GM21390 (cell line): ENCODE measurements at regions not wholly inside any gene's neighbourhood (a gene's known extent, or its start where the extent isn't known, plus 50 kb on each side); places are given as distances from the start of the nearest gene placed in this dataset.
"Not testable (repeated sequence)": the region's sequence is repeated elsewhere in the genome, so short reads cannot be mapped to it uniquely, and the experiment has no call there.

Source experiments
- ATAC-seq: cut with Tn5 transposase; IDR thresholded peaks from one replicate; pipeline ENCODE4 v1.9.1; 2021; ENCODE audit not compliant: unreplicated experiment

DNA sequence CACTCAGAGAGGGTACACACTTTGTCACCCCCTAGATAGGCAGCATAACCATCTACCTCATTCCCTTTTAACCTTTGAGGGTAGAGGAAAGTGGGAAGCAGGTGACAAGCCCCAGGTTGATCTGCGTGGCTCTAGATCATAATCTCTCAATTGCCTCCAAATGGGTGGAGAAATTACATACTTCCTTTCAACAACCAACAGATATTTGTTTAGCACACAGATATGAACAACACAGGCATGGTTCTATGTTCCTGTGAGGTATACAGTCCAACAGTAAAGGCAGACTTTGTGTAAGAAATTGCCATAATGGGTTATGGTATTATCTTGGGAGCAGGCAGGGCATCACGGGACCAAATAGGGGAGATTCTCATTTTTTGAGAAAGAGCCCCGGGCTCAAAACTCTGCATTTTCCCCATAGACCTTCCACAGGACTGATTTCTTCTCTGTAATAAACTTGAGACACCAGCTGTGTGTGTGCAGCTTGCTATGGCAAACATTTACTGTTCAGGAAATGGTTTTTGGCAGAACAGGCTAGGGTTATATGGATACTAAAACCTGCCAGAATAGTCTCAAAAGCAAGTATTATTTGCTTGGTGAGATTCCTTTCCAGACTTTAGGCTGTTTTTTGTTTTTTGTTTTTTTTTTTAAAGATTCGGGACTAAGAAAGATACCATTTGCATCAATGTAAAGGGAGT is 126.2 kb downstream of the CD164 start:
- ATAC-seq, result no peak

DNA sequence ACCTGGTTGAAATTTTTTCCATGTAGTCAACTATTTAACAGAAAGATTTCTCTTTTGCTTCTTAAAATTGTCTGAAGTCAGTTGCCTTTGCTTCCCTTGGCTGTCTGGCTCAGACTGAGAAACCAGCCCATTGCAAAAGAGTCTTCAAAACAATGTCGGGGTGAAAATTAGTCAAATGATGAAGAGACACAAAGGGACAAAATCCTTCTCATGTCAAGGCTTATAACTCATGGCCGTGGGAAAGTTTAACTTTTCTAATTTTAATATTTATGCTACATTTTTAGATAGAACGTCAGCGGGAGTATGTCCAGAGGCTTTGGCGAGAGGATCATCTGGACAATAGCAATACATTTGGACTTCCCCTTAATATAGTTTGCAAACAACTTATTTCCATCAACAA is 127.2 kb downstream of the CD164 start:
- no peak for ATAC-seq

DNA sequence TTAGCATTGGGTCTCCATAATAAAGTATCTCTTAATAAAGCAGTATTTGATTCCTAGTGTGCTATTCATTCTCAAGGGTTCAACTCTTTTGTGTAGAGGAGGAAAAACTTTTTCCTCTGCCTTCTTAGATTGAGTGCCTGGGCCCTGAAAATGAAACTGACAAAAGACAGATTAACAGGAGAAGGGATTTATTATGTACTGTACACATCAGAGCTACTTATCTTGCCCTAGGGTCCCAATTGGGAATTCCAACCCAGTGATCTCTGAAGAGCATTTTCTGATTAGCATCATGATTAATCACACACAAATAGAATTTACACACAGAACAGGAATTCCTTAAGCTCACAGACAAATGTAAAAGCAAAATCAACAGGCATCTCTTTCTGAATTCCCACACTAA is 128.9 kb downstream of the CD164 start:
- ATAC-seq, result no peak

DNA sequence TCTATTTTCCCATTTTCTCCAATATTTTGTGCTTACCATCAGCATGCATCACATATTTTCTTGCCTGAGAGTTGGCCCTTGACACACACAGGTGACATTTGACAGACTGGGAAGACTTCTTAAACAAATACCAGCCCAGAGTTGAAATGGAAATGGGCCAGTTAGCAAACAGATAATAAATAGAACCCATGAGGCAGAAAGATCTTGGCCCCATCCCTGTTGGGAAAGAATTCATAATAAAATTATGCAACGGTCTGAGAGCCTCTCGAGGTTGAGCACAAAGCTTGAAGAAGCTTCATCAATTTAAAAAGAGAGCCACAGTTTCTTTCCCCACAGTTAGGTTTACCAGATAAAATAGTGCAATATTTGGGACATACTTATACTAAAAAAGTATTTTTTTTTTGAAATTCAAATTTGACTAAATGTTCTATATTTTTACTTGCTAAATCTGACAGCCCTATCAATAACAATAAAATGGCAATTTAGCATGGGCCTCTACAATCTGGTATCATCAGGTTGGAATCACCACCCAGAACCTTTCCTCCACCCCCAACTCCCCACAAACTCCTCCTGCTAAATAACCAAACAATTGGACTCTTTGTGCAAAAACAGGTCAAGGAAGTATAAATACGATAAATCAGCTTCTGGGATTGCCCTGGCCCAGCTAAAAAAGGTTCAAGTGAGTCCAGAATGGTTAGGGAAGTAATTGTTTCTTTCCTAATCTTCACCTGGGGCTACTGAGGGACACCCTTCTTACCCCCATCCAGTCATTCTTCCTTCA is 129.8 kb downstream of the CD164 start:
- no peak for ATAC-seq

DNA sequence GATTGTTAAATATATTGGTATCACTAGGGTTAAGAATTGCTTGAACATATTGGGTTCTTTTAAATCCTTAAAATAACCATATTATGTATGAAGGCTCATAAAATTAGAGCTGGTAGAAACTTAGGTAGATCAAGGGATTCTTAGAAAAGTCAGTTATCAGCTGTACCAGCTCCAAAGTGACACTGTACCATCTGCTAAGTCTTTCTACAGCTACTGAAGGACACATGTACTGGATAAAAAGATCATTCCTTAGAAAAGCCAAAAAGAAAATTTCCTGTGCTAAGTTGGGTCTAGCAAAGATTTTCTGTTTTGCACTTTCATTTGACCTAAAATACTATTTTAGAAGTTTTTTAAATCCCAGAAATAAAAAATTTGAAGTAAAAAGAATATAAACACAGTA is 130.4 kb downstream of the CD164 start:
- ATAC-seq, result no peak

DNA sequence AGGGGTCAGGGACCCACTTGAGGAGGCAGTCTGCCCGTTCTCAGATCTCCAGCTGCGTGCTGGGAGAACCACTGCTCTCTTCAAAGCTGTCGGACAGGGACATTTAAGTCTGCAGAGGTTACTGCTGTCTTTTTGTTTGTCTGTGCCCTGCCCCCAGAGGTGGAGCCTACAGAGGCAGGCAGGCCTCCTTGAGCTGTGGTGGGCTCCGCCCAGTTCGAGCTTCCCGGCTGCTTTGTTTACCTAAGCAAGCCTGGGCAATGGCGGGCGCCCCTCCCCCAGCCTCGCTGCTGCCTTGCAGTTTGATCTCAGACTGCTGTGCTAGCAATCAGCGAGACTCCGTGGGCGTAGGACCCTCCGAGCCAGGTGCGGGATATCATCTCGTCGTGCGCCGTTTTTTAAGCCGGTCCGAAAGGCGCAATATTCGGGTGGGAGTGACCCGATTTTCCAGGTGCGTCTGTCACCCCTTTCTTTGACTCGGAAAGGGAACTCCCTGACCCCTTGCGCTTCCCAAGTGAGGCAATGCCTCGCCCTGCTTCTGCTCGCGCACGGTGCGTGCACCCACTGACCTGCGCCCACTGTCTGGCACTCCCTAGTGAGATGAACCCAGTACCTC is 131.6 kb downstream of the CD164 start:
- not testable (repeated sequence) for ATAC-seq

DNA sequence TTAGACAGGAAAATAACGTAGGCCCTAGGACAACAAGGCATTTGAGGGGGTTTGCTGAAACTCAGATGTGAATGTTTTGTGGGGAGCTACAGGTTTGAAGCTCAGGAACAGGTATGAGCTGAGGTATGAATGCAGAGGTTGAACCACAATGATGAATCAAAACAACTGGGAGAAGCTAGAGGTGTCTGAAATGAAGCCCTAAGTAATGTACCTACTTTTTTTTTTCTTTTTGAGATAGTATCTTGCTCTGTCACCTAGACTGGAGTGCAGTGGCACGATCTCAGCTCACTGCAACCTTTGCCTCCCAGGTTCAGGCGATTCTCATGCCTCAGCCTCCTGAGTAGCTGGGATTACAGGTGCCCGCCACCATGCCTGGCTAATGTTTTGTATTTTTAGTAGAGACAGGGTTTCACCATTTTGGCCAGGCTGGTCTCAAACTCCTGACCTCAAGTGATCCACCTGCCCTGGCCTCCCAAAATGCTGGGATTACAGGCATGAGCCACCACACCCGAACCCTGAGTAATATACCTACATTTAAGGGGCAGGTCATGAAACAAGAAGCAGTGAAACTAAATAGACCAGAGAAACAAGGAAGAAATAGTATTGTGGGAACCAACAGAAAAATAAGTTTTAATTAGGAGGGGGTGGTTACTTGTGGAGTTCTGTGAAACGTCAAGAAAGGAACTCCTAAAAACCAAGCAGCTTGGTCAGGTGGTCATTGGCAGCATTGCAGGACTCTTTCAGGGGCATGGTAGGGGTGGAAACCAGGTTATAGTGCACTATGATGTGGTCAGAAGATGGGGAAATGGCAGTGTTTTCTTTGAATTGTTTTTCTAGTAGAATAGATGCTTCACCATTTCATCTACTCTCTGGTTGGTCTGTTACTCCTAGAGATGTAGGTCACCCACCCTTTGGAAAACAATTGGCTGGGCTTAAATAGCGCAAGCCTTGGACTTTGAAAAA is 138.1 kb downstream of the CD164 start:
- ATAC-seq, result no peak

DNA sequence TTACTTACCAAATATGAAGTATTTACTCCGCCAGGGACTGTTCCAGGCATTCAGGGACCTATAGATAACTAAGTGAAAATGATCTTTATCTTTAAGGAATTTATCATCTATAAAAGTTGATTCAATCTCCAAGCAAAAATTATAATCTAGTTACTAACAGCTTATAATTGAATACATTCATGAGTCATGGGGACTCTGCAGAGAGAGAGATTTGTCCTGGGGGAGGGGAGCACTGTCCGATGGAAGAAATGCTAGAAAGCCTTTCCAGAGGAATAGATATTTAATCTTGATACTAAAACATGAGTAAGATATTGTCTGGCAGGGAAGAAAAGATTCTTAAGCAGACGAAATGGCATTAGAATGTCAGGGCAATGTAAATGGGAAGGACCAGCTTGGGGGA is 139.3 kb downstream of the CD164 start:
- ATAC-seq, result no peak

DNA sequence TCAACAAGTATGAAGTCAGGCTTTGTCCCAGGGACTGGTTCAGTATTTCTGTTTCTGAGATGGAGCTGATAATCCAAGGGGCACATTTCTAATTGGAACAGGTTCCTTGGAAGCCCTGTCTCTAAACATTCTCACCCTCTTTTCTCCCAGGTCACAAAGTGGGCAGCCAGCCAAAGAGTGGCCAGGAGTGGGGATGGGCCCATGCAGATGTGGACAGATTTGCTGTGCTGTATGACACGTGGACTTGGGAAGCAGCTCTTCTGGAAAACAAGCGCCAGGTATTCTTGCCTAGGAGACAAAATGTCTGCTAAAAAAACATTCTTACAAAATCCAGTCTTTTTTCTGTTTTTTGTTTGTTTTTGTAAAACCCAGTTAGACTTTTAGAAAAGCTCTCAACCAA is 140.2 kb downstream of the CD164 start:
- no peak for ATAC-seq

DNA sequence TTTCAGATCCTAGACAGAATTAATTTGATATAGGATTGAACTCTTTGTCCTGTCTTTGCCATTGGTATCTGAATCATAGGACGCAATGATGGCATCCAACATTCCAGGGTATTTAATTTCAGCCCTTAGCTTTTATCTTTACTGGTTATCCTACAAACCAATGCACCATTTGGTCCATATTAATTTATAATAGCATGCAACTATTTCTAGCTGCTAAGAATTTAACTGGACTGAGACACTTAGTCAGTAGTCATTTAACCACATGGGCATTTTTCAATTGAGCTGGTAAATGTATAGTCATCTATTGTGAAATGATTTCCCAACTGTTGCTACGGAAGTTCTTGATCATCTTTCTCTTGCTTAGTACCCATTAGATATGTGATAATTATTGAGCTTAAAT is 141.1 kb downstream of the CD164 start:
- ATAC-seq, result no peak

DNA sequence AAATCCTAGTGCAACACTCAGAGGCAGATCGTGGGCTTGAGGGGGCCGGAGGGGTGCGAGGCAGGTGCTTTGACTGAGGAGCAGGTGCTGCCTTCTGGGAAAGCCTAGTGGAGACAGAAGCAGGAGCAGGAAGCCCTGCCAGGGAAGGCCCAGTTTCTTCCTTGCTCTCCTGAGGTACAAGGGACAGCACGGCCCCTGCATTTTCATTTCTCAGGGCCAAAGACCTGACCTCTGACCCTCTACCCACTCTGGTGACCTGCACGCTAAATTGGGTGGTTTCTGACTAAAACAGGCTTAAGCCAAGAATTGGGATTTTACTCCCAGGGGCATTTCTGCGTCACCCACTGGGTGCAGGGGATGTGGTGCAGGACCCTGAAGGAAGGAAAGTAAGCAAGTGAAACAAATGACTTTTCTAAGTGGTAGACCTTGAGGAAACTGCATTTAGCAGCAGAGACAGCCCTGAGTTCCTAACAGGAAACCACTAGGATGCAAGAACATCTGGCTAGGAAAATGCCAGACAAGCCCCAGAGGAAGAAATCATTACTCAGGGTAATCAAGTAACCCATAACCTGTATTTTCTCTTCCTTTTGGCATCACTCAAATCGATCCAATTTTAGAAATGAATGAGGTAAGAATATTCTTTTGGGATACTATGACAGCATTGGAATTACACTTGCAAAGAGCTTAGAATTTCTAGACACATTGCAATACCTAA is 141.7 kb downstream of the CD164 start:
- no peak for ATAC-seq

DNA sequence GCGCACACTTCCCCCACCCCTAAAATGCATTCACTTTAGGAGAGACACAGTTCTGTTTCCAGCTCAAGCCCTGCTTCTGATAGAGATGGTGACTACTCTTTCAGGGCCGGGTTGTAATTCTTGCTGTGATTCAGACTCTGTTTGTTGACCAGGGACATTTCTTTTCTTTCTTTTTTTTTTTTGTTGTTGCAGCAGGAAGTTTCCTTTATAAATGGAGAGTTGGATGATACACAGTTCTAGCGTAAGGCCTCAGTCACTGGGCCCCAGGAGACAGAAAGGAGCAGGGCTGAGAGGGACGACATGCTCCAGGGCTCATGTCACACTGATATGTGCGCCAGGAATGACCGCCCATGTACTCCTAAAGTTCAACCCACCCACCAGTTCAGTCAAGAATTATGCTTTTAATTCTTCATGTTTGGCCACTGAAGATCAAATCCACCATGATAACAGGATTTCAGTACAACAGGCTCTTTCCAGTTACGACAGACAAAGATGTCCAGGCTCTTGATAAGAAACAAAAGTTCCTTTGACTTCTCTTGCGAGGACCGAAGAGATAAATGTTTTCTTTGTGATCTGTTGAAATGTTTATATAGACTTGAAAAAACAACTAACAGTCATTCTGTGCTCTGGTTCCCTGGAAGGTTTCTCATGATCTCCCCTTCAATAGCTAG is 142.5 kb downstream of the CD164 start:
- no peak for ATAC-seq

DNA sequence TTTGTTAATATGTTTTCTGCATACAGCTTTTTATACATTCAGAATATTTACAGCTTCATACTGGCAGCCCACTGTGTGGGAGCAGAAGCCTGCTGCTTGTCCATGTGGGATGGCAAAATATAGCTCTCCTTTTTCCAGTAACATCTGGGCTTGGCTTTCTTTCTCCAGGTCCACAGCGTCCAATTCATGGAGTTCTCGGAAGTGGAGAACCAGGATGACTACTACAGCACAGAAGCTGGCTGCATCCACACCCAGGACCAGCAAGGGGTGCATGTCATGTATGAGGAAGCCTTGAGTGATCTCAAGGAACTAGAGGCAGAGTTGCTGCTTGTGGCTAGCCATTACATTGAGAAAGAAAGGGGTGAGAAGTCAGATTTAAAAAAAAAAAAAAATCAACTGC is 143.1 kb downstream of the CD164 start:
- no peak for ATAC-seq

DNA sequence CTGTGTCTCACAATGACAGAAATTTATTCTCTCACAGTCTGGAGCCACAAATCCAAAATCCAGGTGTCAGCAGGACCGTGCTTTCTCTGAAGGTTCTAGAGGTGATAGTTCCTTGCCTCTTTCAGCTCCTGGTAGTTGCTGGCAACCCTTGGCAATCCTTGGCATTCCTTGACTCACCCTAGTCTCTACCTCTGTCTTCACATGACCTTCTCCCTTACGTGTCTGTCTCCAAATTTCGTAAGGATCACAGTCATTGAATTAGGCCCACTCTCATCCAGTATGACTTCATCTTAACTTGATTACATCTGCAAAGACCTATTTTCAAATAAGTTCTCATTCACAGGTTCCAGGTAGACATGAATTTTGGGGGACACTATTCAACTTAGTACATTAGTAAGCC is 143.1 kb downstream of the CEP57L1 start:
- ATAC-seq, result no peak

DNA sequence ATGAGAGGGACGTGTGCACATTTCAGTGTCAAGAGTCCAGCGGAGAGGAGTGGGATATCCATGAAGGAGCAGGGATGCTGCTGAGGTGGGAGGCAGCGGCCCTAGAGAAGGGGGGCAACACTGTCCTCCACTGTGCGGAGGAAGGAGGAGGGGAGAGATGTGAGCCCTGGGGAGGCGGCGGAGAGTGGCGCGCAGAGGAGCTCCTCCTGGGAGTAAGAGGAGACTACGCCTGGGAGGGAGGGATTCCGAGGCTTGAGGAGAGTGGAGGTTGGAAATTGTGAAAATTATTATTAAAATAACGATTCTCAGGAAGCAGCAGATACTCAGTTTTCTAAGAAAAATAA is 142.7 kb downstream of the CEP57L1 start:
- no peak for ATAC-seq

DNA sequence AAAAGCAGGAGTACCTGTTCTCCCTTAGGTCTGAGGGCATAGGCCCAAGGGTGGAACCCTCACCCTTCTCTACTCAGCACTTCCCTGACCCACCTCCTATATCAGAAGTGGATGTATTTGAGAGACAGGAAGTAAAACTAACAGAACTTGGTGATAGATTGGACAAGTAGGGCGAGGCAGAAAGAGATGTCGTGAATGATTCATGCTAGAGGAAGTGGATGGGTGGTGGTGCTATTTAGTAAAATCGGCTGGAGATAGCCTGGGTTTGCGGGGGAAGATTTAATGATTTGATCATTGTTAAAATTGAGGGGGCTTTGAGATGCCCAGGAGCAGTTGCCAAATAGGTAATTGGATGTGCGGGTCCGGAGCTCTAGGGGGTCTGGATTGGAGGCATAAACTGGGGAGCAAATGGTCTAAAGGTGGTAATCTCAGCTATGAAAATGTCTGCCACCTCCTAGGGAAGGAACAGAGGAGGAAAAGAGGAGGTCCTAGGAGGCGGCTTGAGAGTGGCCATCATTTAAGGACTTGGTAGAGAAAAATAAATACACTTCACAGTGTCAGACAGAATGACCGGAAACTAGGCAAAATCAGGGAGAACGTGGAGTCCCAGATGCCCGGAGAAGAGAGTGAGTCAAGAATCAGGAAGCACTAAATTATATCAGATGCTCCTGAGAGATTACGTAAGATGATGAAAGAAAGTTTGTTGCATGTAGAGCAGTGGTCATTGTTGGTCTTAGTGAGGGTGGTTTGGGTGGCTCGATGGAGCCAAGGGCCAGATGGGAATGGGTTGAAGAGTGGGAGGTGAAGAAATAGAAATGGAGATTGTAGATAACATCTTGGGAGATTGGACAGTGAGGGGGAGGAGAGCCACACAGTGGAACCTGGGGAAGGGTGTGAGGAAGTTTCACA is 142.0 kb downstream of the CEP57L1 start:
- no peak for ATAC-seq

DNA sequence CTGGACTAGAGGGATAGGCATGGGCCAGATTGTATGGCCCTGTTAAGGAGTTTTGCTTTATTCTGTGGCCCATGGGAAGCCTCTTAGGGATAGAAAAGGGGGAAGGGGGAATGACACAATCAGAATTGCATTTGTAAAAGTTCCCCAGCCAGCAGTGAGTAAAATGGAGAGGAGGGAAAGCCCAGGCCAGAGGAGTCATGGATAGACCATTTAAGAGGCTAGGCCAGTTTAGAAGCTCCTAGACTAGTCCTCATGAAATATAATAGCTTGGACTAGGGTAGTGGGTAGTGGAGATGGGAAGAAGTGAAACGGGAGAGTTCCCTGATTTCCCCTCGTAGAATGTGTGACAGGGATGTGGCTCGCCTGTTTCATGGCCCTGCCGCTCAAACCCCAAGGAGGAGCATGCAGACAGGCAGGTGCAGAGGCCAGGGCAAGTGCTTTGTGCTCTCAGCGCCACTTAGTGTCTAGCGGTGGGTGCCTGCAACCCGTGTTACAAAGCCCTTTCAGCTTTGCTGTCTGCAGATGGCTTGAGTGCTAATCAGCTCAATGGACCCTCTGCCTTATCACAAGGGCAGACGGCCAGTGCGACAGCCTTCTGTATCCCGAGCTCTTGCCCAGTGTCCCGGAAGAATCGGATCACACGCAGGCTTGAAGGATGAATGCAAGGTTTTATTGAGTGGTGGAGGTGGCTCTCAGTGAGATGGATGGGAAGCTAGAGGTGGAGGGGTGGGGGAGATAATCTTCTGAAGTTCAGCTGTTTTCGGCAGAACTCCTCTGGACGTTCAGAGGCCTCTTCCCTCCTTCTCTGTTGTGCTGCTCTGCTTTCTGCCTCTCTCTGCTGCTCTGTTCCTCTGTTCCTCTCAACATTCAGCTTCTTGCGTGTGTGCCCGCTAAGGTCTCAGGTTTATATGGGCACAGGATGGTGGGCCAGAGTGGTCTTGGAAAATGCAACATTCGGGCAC is 141.1 kb downstream of the CEP57L1 start:
- ATAC-seq, result no peak

DNA sequence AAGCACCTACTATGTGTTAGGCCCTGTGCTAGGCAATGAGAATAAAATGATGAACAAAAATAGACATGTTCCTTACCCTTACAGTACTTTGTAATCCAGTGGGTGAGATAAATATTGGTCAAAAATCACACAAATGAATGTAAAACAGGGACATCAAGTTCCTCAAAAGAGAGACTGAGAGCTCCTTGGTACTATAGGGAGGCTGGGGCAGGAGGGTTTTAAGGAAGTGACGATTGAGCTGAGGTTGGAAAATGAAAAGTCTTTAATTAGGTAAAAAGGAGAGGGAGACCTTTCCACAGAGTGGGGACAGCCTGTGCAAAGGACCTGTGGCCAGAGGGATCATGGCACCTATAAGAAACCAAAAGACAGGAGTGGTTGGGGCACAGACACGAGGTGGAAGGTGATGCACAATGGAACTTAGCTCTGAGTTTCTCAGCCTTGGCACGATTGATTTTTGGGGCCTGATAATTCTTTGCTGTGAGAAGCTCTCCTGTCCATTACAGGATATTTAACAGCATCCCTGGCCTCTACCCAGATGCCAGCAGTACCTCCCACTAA is 140.3 kb downstream of the CEP57L1 start:
- no peak for ATAC-seq
